ENCODE measurements at regions not wholly inside any gene's neighbourhood (a gene's known extent, or its start where the extent isn't known, plus 50 kb on each side); places are given as distances from the start of the nearest gene placed in this dataset.

DNA sequence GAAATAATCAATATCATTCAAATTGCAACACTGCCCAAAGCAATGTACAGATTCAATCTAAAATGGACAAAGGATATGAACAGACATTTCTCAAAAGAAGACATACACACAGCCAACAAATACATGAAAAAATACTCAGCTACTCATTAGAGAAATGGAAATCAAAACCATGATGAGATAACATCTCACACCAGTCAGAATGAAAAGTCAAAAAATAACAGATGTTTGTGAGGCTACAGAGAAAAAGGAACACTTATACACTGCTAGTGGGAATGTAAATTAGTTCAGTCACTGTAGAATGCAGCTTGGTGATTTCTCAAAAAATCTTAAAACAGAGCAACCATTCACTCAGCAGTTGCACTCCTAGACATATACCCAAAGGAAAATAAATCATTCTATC, 205.2 kb downstream of the DKK2 start:
- no peak overlapping the region for H3K9ac ChIP-seq (ENCODE audit: low read length)
- no peaks in the 10 kb centered on the region for H3K9me3 ChIP-seq (ENCODE audit: low read length)
- H3K4me3 ChIP-seq (ENCODE audit: low read length) = no peak overlapping the region
- no peaks in the 10 kb centered on the region for H3K79me2 ChIP-seq (ENCODE audit: low read length)
- no peak overlapping the region for H3K27ac ChIP-seq (ENCODE audit: low read length)
- H3K9me2 ChIP-seq (replicated peaks; ENCODE audit: insufficient read depth, low read length) = no peaks in the 10 kb centered on the region
- H2AFZ ChIP-seq (ENCODE audit: low read length) = no peak overlapping the region
- H3K4me2 ChIP-seq (ENCODE audit: low read depth, low read length, poor library complexity, severe bottlenecking) = no peak overlapping the region
- DNase-seq = no peak
- H3K27me3 ChIP-seq (ENCODE audit: low read length) = no peaks in the 10 kb centered on the region
- no peaks in the 10 kb centered on the region for H3K4me1 ChIP-seq (ENCODE audit: low read length)
- H4K20me1 ChIP-seq (ENCODE audit: insufficient read depth, low read depth, low read length) = no peaks in the 10 kb centered on the region
- H3K36me3 ChIP-seq (ENCODE audit: insufficient read depth, low read length) = no peaks in the 10 kb centered on the region

GRCh38 chr4:106818764-106819163, 217.3 kb downstream of the DKK2 start:
- no peak overlapping the region for H2AFZ ChIP-seq (ENCODE audit: low read length)
- no peaks in the 10 kb centered on the region for H3K36me3 ChIP-seq (ENCODE audit: insufficient read depth, low read length)
- H3K9ac ChIP-seq (ENCODE audit: low read length) = no peak overlapping the region
- no peak overlapping the region for H3K4me3 ChIP-seq (ENCODE audit: low read length)
- no peak overlapping the region for H3K27ac ChIP-seq (ENCODE audit: low read length)
- no peak overlapping the region for H3K4me2 ChIP-seq (ENCODE audit: low read depth, low read length, poor library complexity, severe bottlenecking)
- no peaks in the 10 kb centered on the region for H3K4me1 ChIP-seq (ENCODE audit: low read length)
- H3K9me3 ChIP-seq (ENCODE audit: low read length) = no peaks in the 10 kb centered on the region
- DNase-seq = no peak
- H3K79me2 ChIP-seq (ENCODE audit: low read length) = no peaks in the 10 kb centered on the region
- no peaks in the 10 kb centered on the region for H3K27me3 ChIP-seq (ENCODE audit: low read length)
- H3K9me2 ChIP-seq (replicated peaks; ENCODE audit: insufficient read depth, low read length) = no peaks in the 10 kb centered on the region
- H4K20me1 ChIP-seq (ENCODE audit: insufficient read depth, low read depth, low read length) = no peaks in the 10 kb centered on the region

DNA sequence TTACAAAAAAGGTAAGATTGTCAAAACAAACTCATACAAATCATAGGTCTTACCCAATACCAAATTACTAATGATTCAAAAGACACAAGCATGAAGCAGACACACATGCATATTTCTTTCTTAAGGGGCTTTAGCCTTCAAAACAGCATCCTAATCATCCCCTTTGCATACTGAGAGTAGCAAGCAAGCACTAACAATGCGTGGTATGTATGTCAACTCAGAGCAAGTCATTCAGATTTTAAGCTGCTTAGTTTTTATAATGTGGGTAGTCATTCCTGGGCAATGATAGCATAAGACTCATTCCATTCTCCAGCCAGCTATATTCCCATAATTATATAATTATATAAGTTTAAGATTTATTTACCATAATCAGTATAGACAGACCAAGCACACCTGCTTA, 219.6 kb downstream of the DKK2 start:
- Histone ChIP-seq H2AFZ (ENCODE audit: low read length) (no peak overlapping the region), H3K79me2 (ENCODE audit: low read length) (no peaks in the 10 kb centered on the region), H3K9me3 (ENCODE audit: low read length) (no peaks in the 10 kb centered on the region), H3K9ac (ENCODE audit: low read length) (no peak overlapping the region), H3K9me2 (replicated peaks; ENCODE audit: insufficient read depth, low read length) (no peaks in the 10 kb centered on the region), H3K27me3 (ENCODE audit: low read length) (no peaks in the 10 kb centered on the region), H4K20me1 (ENCODE audit: insufficient read depth, low read depth, low read length) (no peaks in the 10 kb centered on the region), H3K27ac (ENCODE audit: low read length) (no peak overlapping the region), H3K4me1 (ENCODE audit: low read length) (no peaks in the 10 kb centered on the region), H3K4me2 (ENCODE audit: low read depth, low read length, poor library complexity, severe bottlenecking) (no peak overlapping the region), H3K4me3 (ENCODE audit: low read length) (no peak overlapping the region), H3K36me3 (ENCODE audit: insufficient read depth, low read length) (no peaks in the 10 kb centered on the region)
- no peak for DNase-seq

GRCh38 chr4:106810122-106810521, 226.0 kb downstream of the DKK2 start:
- Histone ChIP-seq H3K4me2 (ENCODE audit: low read depth, low read length, poor library complexity, severe bottlenecking) (no peak overlapping the region), H2AFZ (ENCODE audit: low read length) (no peak overlapping the region), H3K36me3 (ENCODE audit: insufficient read depth, low read length) (no peaks in the 10 kb centered on the region), H3K79me2 (ENCODE audit: low read length) (no peaks in the 10 kb centered on the region), H3K9me2 (replicated peaks; ENCODE audit: insufficient read depth, low read length) (no peaks in the 10 kb centered on the region), H3K9ac (ENCODE audit: low read length) (no peak overlapping the region), H3K27me3 (ENCODE audit: low read length) (no peaks in the 10 kb centered on the region), H3K4me3 (ENCODE audit: low read length) (no peak overlapping the region), H3K27ac (ENCODE audit: low read length) (no peak overlapping the region), H4K20me1 (ENCODE audit: insufficient read depth, low read depth, low read length) (no peaks in the 10 kb centered on the region), H3K4me1 (ENCODE audit: low read length) (no peaks in the 10 kb centered on the region), H3K9me3 (ENCODE audit: low read length) (no peaks in the 10 kb centered on the region)
- DNase-seq = no peak

- H3K27ac ChIP-seq (ENCODE audit: low read length) = no peak overlapping the region
- no peaks in the 10 kb centered on the region for H4K20me1 ChIP-seq (ENCODE audit: insufficient read depth, low read depth, low read length)
- no peaks in the 10 kb centered on the region for H3K9me2 ChIP-seq (replicated peaks; ENCODE audit: insufficient read depth, low read length)
- H3K4me2 ChIP-seq (ENCODE audit: low read depth, low read length, poor library complexity, severe bottlenecking) = no peak overlapping the region
- H3K4me1 ChIP-seq (ENCODE audit: low read length) = no peaks in the 10 kb centered on the region
- H3K79me2 ChIP-seq (ENCODE audit: low read length) = no peaks in the 10 kb centered on the region
- no peak overlapping the region for H3K9ac ChIP-seq (ENCODE audit: low read length)
- no peaks in the 10 kb centered on the region for H3K36me3 ChIP-seq (ENCODE audit: insufficient read depth, low read length)
- no peaks in the 10 kb centered on the region for H3K9me3 ChIP-seq (ENCODE audit: low read length)
- no peak overlapping the region for H3K4me3 ChIP-seq (ENCODE audit: low read length)
- no peak overlapping the region for H2AFZ ChIP-seq (ENCODE audit: low read length)
- DNase-seq = peak; percentile 57
- no peaks in the 10 kb centered on the region for H3K27me3 ChIP-seq (ENCODE audit: low read length)
Measured at GRCh38 chr4:106809076-106809475, 227.0 kb downstream of the DKK2 start.

GRCh38 chr4:106806158-106806797, 229.8 kb downstream of the DKK2 start:
- H3K27ac ChIP-seq (ENCODE audit: low read length) = no peak overlapping the region
- H3K4me1 ChIP-seq (ENCODE audit: low read length) = no peaks in the 10 kb centered on the region

GRCh38 chr4:106803083-106803482, 233.0 kb downstream of the DKK2 start:
- Histone ChIP-seq H3K79me2 (ENCODE audit: low read length) (no peaks in the 10 kb centered on the region), H3K9ac (ENCODE audit: low read length) (no peak overlapping the region), H3K9me2 (replicated peaks; ENCODE audit: insufficient read depth, low read length) (no peaks in the 10 kb centered on the region), H2AFZ (ENCODE audit: low read length) (no peak overlapping the region), H3K4me1 (ENCODE audit: low read length) (no peaks in the 10 kb centered on the region), H3K4me2 (ENCODE audit: low read depth, low read length, poor library complexity, severe bottlenecking) (no peak overlapping the region), H3K27ac (ENCODE audit: low read length) (no peak overlapping the region), H4K20me1 (ENCODE audit: insufficient read depth, low read depth, low read length) (no peaks in the 10 kb centered on the region), H3K4me3 (ENCODE audit: low read length) (no peak overlapping the region), H3K9me3 (ENCODE audit: low read length) (no peaks in the 10 kb centered on the region), H3K27me3 (ENCODE audit: low read length) (no peaks in the 10 kb centered on the region), H3K36me3 (ENCODE audit: insufficient read depth, low read length) (no peaks in the 10 kb centered on the region)
- no peak for DNase-seq

More at GRCh38 chr4:106806158-106806797, 229.8 kb downstream of the DKK2 start:
- H4K20me1 ChIP-seq (ENCODE audit: insufficient read depth, low read depth, low read length) = no peaks in the 10 kb centered on the region
- no peak overlapping the region for H3K9ac ChIP-seq (ENCODE audit: low read length)
- H3K4me2 ChIP-seq (ENCODE audit: low read depth, low read length, poor library complexity, severe bottlenecking) = no peak overlapping the region
- no peak for DNase-seq
- no peaks in the 10 kb centered on the region for H3K79me2 ChIP-seq (ENCODE audit: low read length)
- no peaks in the 10 kb centered on the region for H3K27me3 ChIP-seq (ENCODE audit: low read length)
- no peaks in the 10 kb centered on the region for H3K9me2 ChIP-seq (replicated peaks; ENCODE audit: insufficient read depth, low read length)
- no peak overlapping the region for H2AFZ ChIP-seq (ENCODE audit: low read length)
- H3K36me3 ChIP-seq (ENCODE audit: insufficient read depth, low read length) = no peaks in the 10 kb centered on the region
- no peak overlapping the region for H3K4me3 ChIP-seq (ENCODE audit: low read length)
- no peaks in the 10 kb centered on the region for H3K9me3 ChIP-seq (ENCODE audit: low read length)

DNA sequence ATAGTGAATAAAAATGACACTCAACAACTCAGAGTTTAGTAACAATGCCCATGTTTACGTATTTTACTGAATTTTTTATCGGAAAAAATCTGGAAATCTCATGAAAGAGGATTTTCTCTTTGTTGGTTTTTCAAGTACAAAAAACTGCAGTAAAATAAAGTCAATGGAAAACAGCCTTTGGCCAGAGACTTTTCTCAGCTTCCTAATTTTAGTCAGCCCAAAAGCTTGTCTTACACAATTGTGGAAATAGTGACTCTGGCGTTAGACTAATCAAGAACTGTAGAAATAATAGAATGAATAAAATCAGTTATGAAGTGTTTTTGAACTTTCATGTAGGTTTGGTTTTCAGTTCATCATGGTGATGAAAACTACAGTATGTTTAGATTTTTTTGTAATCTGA, 234.7 kb downstream of the DKK2 start:
- H3K4me1 ChIP-seq (ENCODE audit: low read length) = no peaks in the 10 kb centered on the region
- no peaks in the 10 kb centered on the region for H3K79me2 ChIP-seq (ENCODE audit: low read length)
- H3K9me3 ChIP-seq (ENCODE audit: low read length) = no peaks in the 10 kb centered on the region
- H4K20me1 ChIP-seq (ENCODE audit: insufficient read depth, low read depth, low read length) = no peaks in the 10 kb centered on the region
- DNase-seq = no peak
- no peak overlapping the region for H3K27ac ChIP-seq (ENCODE audit: low read length)
- H3K4me3 ChIP-seq (ENCODE audit: low read length) = no peak overlapping the region
- no peak overlapping the region for H2AFZ ChIP-seq (ENCODE audit: low read length)
- H3K4me2 ChIP-seq (ENCODE audit: low read depth, low read length, poor library complexity, severe bottlenecking) = no peak overlapping the region
- no peak overlapping the region for H3K9ac ChIP-seq (ENCODE audit: low read length)
- no peaks in the 10 kb centered on the region for H3K9me2 ChIP-seq (replicated peaks; ENCODE audit: insufficient read depth, low read length)
- no peaks in the 10 kb centered on the region for H3K27me3 ChIP-seq (ENCODE audit: low read length)
- no peaks in the 10 kb centered on the region for H3K36me3 ChIP-seq (ENCODE audit: insufficient read depth, low read length)

DNA sequence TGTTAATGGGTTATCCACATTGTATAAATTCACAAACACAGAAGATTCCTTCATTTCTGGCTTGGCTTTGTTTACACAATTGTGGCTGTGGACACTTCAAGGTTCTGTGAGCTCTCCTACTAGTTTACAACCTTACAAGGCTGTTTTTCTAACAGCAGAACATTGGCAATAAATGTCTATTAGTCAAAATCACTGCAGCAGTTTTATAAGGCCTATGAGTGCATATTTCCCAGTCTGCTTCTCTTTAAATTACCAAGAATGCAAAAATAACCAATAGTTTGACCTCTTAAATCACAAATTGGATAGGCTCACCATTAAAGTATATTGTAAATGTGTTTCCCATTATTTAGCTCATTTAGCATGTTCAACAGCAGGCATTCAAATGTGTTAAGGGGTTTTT, 239.2 kb downstream of the DKK2 start:
- H3K4me2 ChIP-seq (ENCODE audit: low read depth, low read length, poor library complexity, severe bottlenecking) = no peak overlapping the region
- H3K27ac ChIP-seq (ENCODE audit: low read length) = no peak overlapping the region
- no peaks in the 10 kb centered on the region for H3K27me3 ChIP-seq (ENCODE audit: low read length)
- H3K36me3 ChIP-seq (ENCODE audit: insufficient read depth, low read length) = no peaks in the 10 kb centered on the region
- no peak overlapping the region for H2AFZ ChIP-seq (ENCODE audit: low read length)
- DNase-seq = no peak
- H3K4me3 ChIP-seq (ENCODE audit: low read length) = no peak overlapping the region
- no peaks in the 10 kb centered on the region for H3K9me2 ChIP-seq (replicated peaks; ENCODE audit: insufficient read depth, low read length)
- no peak overlapping the region for H3K9ac ChIP-seq (ENCODE audit: low read length)
- H3K79me2 ChIP-seq (ENCODE audit: low read length) = no peaks in the 10 kb centered on the region
- no peaks in the 10 kb centered on the region for H3K4me1 ChIP-seq (ENCODE audit: low read length)
- H4K20me1 ChIP-seq (ENCODE audit: insufficient read depth, low read depth, low read length) = no peaks in the 10 kb centered on the region
- H3K9me3 ChIP-seq (ENCODE audit: low read length) = no peaks in the 10 kb centered on the region

Data from Karpas-422 (cell line).